NCI-H82 (cell line): ENCODE measurements at regions not wholly inside any gene's neighbourhood (a gene's known extent, or its start where the extent isn't known, plus 50 kb on each side); places are given as distances from the start of the nearest gene placed in this dataset.
"Not testable (repeated sequence)": the region's sequence is repeated elsewhere in the genome, so short reads cannot be mapped to it uniquely, and the experiment has no call there.

Source experiments
- DNase-seq: peaks from one replicate; lab custom pipeline; 2025; lab: John Stamatoyannopoulos, UW

- DNase-seq, result no peak
These were observed 1048.2 kb upstream of the AUTS2 start for GRCh38 chr7:68550027-68550426.

DNA sequence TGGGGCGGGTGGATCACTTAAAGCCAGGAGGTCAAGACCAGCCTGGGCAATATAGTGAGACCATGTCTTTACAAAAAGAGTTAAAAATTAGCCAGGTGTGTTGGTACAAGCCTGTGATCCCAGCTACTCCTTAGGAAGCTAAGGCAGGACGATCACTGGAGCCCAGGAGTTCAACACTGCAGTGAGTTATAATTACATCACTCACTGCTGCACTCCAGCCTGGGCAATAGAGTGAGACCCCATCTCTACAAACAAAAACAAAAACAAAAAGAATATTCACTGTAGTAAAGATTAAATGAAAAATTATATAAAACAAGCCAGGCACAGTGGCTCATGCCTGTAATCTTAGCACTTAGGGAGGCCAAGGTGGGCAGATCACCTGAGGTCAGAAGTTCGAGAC is 1047.6 kb upstream of the AUTS2 start:
- no peak for DNase-seq

GRCh38 chr7:68556537-68556936 is 1041.7 kb upstream of the AUTS2 start:
- no peak for DNase-seq

- no peak for DNase-seq
These were observed 1038.8 kb upstream of the AUTS2 start for GRCh38 chr7:68559518-68559917.

- no peak for DNase-seq
These were observed 1035.9 kb upstream of the AUTS2 start for GRCh38 chr7:68562323-68562899.

DNA sequence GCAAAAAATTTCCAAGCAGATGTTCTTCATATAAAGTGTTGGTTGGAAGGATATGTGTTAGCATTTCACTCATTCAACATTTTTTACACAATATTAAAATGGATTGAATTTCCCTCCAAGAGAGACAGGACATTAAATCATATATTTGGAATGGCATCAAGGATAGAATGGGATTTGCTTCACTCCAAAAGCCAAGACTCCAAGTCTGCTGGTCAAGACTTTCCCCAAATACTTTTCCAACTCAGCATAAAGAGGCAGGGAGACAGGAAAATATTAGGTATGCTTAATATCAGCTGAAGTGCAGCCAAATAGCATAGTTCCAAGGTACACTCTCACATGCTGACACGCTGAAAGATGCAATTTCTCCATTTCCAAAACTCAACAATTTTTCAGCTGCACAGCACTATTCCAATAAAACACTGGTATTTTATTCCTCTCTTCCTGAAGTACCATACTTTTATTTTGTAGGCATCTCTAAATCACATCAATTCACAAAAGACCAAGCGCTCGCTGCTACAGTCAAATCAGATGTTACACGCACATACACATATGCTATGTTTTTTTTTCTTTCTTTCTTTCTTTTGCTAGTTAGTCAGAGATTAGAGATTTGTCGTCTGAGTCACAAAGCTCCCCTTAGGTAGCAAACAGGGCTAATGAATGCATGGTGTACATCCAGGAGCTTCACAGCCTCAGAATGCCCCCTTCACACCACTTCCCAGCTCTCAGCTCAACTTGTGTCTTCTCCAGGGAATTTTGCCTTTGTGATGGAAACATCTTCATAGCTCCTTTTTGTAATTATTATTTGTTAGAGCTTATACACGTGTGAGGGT is 1033.8 kb upstream of the AUTS2 start:
- DNase-seq, result no peak

DNA sequence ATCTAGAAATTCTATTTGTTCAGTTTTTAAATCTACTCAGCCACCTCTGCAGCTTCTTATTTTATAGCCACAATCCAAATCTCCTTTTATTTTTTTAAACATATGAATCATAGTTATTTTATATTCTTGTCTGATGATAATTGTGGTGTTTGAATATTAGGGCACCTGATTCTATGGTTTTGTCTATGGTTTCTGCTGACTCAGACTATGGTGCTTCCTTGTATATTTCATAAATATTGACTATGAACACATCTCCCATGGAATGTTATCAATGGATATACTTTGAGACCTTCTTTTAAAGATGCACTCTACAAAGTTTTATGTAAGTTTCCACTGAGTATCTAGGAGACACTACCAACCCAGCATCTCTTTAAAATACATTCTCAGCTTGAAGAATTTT is 1027.0 kb upstream of the AUTS2 start:
- DNase-seq, result no peak

DNA sequence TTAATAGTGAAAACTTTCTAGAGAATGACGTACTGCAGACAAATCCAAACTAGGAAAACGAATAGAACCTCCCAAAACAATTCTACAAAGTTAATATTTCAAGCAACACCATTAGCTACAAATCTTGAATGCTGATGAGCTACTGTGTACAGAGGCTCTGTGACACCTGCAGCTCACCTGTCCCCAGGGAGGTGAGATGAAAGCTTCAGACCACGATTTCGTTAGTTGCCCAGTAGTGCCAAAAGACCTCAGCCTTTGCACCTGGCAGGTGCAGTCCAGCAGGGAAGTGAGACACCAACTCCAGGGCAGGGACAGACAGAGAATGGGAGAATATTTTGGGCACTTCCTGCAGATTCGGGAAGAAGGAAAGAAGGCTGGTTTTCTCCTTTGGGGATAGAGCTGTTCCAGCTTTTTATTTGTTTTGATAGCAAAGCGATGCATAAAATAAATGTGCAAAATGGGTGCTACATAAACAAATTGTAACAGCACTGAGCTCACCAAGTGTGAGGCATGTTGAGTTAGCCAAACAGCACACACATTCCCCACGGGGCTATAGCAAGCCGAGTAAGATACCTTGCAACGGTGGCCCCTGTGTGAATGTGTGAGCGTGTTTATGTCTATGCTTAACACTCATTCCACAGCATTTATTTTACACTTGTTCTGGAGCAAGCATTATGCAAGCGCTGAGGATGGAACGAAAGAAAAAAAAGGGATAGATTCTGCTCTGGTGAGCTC is 1024.8 kb upstream of the AUTS2 start:
- no peak for DNase-seq

DNA sequence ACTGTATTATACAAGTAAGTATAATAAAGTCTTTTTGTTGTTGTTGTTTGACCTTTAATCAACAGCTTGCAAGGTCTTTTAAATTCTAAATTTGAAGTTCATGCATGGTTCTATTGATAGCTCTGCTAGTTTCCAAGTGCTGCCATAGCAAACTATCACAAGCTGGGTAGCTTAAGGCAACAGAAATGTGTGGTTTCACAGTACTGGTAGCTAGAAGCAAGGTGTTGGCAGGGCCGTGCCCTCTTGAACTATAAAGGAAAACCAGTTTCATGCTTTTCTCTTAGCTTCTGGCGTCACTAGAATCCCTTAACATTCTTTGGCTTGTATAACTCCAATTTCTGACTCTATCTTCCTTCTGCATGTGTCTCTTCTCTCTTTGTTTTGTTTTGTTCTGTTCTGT is 1021.9 kb upstream of the AUTS2 start:
- DNase-seq, result no peak

DNA sequence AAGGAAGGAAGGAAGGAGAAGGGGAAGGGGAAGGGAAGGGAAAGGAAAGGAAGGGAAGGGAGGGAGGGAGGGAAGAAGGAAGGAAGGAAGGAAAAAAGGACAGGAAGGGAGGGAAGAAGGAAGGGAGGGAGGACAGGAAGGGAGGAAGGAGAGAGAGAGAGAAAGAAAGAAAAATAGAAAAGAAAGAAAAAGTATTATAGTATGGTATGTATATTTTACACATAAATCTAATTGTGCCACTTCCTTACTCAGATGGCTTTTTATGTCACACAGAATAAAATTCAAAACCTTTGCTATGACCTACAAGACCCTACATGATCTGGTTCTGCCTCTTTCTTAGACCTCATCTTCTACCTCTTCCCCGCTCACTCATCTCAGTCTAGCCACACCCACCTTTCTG is 1016.9 kb upstream of the AUTS2 start:
- DNase-seq, result no peak

GRCh38 chr7:68587599-68587998 is 1010.7 kb upstream of the AUTS2 start:
- DNase-seq, result no peak

- no peak for DNase-seq
These were observed 996.4 kb upstream of the AUTS2 start for GRCh38 chr7:68601826-68602225.

DNA sequence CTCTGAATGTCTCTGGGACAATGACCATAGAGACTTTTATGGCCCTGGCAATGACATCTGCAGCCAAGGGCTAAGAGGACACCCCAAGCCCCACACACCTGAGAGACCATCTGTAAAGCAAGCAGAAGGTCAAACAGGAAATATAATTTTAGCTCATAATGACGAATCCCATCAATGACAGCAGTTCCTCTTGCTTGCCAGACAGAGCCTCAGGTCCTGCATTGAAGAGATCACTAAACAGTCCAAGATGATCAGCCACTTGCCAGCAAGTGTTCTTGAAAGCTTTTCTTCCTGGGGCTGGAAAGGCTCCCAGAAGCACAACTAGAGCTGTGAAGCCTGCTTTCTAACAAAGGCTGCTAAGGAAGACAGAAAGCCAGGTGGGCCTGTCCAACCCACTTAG is 993.7 kb upstream of the AUTS2 start:
- no peak for DNase-seq

DNA sequence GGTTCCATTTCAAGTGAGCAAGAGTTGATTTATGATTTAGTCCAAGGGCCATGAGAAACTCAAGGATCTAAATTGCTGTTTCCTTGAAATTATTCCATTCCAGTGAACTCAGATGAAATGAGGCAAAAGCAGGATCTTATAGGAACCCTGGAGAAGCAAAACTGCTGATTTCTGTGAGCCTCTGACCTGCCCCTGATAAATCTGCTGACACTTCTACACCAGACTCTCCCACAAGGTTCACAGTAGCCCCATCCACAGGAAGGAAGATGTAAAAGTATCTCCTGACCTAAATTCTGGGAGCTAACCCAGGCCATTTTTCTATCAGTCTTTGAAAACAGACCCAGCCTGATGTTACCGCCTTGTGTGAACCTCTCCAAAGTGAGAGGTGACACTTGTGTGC is 987.6 kb upstream of the AUTS2 start:
- DNase-seq, result no peak

GRCh38 chr7:68613405-68613804 is 984.9 kb upstream of the AUTS2 start:
- DNase-seq, result peak; percentile 65

- DNase-seq, result no peak
These were observed 984.4 kb upstream of the AUTS2 start for GRCh38 chr7:68613897-68614296.

DNA sequence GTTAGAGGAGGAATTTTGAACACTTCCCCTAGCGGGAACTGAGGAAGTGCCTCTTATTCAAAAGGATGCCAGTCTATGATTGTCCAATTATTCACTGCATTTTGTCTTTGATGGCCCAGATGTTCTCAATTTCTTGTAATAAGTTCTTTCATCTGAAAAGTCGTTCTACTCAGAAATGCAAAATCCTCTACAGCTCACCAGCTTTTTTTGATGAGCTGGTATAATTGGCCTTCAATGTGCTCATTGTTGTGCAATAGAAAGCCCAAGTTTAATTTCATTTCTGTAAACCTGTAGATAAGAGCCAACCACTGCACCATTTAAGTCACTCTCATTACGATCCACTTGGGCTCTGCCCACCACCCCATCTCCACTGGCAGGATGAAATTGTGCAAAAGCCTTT is 978.7 kb upstream of the AUTS2 start:
- no peak for DNase-seq

DNA sequence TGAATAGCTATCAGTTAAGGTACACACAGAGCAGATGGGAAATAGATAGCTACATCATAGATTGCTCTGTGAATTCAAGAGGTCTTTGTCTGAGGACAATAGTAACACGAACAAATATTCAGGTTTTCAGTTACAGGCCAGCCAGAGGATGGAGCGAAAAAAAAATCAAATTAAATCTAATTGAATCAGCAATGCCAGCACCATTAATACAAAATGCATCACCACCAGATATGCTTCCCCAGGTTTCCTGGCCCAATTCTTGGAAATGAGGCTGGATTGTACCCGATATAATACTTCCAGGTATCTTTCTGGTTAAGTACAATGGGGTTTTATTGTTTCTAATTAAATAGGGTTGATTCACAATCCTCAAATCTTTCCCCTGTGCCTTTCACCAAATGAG is 975.8 kb upstream of the AUTS2 start:
- DNase-seq, result no peak

DNA sequence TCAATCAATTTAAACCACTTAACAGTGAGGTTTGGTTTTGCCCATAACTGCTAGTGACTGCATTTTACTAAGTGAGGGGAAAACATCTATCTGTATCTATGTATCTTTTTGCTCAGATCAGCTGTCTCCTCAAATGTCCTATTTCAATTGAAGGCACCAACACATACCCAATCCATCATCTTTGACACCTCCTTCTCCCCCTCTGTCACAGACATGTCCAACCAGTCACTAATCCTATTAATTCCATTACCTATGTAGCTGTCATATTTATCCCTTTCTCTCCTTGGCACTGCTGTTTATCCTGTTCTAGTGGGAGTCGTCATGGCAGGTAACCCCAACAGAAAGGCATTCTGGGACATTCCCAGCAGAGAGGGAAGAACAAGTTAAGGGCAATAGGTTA is 975.2 kb upstream of the AUTS2 start:
- peak; percentile 41 for DNase-seq

GRCh38 chr7:68627247-68627864 is 970.9 kb upstream of the AUTS2 start:
- no peak for DNase-seq

DNA sequence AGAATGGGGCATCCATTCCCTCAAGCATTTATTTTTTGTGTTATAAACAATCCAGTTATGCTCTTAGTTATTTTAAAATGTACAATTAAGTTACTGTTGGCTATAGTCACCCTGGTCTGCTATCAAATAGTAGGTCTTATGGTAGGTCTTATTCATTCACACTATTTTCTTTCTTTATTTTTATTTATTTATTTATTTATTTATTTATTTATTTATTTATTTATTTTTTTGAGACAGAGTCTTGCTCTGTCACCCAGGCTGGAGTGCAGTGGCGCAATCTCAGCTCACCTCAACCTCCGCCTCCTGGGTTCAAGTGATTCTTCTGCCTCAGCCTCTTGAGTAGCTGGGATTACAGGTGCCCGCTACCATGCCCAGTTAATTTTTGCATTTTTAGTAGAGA is 967.4 kb upstream of the AUTS2 start:
- not testable (repeated sequence) for DNase-seq

DNA sequence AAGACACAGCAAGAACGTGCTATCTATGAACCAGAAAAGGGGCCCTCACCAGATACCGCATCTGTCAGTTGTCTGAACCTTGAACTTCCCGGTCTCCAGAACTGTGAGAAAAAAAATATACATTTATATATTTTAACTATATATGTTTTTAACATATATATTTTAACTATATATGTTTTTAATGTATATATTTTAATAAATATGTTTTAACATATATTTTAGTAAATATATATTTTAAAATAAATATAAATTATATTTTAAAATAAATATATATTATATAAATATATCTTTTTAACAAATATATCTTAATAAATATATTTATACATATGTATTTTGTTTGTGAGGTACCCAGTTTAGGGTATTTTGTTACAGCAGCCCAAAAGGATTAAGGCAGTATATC is 958.2 kb upstream of the AUTS2 start:
- DNase-seq, result no peak

GRCh38 chr7:68642727-68643126 is 955.5 kb upstream of the AUTS2 start:
- DNase-seq, result no peak
